GM19025 (cell line): ENCODE measurements at regions not wholly inside any gene's neighbourhood (a gene's known extent, or its start where the extent isn't known, plus 50 kb on each side); places are given as distances from the start of the nearest gene placed in this dataset.

Source experiments
- ATAC-seq: cut with Tn5 transposase; IDR thresholded peaks from one replicate; pipeline ENCODE4 v1.9.1; 2021; ENCODE audit warnings: mild to moderate bottlenecking, low read depth, moderate library complexity; ENCODE audit not compliant: unreplicated experiment

GRCh38 chr1:4336507-4336906 is 317.9 kb upstream of the AJAP1 start:
- ATAC-seq, result no peak

- ATAC-seq, result no peak
Measured at GRCh38 chr1:4341421-4341820, 313.0 kb upstream of the AJAP1 start.

GRCh38 chr1:4344065-4344732 is 310.2 kb upstream of the AJAP1 start:
- ATAC-seq, result no peak

- no peak for ATAC-seq
Measured at GRCh38 chr1:4345094-4345493, 309.3 kb upstream of the AJAP1 start.

GRCh38 chr1:4346131-4346530 is 308.3 kb upstream of the AJAP1 start:
- ATAC-seq, result no peak

- ATAC-seq, result no peak
Measured at GRCh38 chr1:4351453-4351852, 303.0 kb upstream of the AJAP1 start.

GRCh38 chr1:4353090-4353856 is 301.1 kb upstream of the AJAP1 start:
- ATAC-seq, result no peak

- no peak for ATAC-seq
Measured at GRCh38 chr1:4355839-4356238, 298.6 kb upstream of the AJAP1 start.

- ATAC-seq, result no peak
Measured at GRCh38 chr1:4362314-4363044, 291.9 kb upstream of the AJAP1 start.

GRCh38 chr1:4366091-4366490 is 288.3 kb upstream of the AJAP1 start:
- no peak for ATAC-seq

- no peak for ATAC-seq
Measured at GRCh38 chr1:4367230-4367777, 287.1 kb upstream of the AJAP1 start.

- no peak for ATAC-seq
Measured at GRCh38 chr1:4369335-4369734, 285.1 kb upstream of the AJAP1 start.

- ATAC-seq, result no peak
Measured at GRCh38 chr1:4371849-4372248, 282.6 kb upstream of the AJAP1 start.

GRCh38 chr1:4375812-4376211 is 278.6 kb upstream of the AJAP1 start:
- ATAC-seq, result no peak

- no peak for ATAC-seq
Measured at GRCh38 chr1:4379451-4380175, 274.8 kb upstream of the AJAP1 start.

- ATAC-seq, result no peak
Measured at GRCh38 chr1:4380564-4381168, 273.7 kb upstream of the AJAP1 start.

GRCh38 chr1:4393191-4393590 is 261.2 kb upstream of the AJAP1 start:
- ATAC-seq, result no peak

GRCh38 chr1:4394366-4394765 is 260.0 kb upstream of the AJAP1 start:
- no peak for ATAC-seq

- no peak for ATAC-seq
Measured at GRCh38 chr1:4395158-4395557, 259.3 kb upstream of the AJAP1 start.

GRCh38 chr1:4395676-4396075 is 258.7 kb upstream of the AJAP1 start:
- ATAC-seq, result no peak
